ENCODE measurements at regions not wholly inside any gene's neighbourhood (a gene's known extent, or its start where the extent isn't known, plus 50 kb on each side); places are given as distances from the start of the nearest gene placed in this dataset.
"Not testable (repeated sequence)": the region's sequence is repeated elsewhere in the genome, so short reads cannot be mapped to it uniquely, and the experiment has no call there.

DNA sequence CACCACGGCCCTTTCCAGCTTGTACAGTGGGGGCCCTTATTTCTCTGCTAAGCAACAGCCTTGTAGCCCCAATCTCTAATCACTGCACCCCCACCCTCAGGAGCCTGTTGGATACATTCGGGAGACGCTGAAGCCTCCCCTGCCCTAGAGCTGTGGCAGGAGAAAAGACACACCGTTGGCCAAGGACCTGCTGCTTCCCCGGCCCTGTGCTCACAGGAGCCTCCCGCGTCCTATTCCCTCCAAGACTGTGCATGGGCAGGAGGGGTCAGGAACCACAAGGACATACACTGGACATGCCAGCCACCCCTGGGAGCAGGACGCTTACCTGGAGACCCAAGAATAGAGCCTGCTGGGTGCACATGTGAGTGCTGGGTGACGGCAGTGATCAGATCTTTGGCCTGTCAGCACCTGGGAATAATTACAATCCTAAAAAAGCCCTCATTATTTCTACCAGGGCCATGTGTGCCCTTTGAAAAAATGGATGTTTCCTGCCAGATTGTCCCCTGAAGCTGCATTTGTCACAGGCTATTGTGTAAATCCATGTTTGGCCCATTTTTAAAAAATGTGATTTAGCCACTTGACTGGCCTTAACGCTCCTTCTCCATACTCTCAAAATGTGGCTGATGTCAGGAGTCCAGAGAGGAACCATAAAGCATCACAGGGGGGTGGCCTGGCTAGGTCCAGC, 590.6 kb downstream of the MATN1 start:
- DNase-seq, result no peak

- not testable (repeated sequence) for DNase-seq
These were observed 592.8 kb downstream of the MATN1 start for GRCh38 chr1:30130566-30130965.

DNA sequence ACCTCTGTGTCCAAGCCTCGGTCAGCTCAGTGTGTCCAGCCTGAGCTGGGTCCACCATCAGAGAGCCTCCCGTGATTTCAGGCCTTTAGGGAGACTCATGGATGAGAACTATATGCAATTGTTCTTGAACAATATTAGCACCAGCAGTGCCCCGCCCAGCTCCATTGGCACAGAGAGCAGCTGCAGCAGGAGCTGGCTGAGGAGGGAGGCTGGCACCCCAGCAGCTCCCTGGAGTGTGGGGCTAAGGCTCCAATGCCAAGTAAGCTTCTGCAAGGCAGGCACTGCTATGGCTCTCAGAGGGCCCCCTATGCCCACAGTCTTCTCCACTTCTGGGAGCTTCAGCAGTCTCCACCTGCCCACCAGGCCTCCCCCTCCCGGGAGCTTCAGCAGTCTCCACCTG, 593.3 kb downstream of the MATN1 start:
- DNase-seq, result no peak

DNA sequence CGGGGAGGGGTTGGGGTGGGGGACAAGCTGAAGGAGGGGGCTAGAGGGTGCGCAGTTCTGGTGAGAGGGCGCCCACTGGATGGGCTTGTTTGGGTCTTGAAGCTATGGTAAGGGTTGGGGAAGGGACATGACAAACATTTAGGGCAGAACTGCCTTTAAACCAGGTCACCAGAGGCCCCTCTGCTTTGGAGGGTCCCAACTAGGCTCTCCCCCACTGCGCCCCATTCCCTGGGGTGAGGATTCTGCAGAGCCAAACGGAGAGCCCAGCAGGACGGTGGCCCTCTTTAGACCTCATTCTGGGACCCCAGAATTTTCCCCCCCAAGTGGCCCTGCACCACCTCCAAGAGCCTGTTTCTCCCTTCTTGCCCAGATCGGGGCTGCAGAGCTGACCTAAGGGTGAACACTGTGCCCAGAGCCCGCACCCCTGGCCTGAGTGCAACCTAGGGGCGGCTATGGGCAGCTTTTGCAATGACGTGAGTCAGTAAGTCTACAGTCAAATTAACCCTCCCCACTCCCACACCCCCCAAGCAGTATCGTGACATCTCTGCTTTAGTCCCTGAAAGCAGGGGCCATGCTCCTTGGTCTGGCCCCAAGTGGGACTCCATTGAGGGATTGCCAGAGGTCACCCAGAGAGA, 593.8 kb downstream of the MATN1 start:
- DNase-seq, result no peak

- DNase-seq, result no peak
These were observed 594.4 kb downstream of the MATN1 start for GRCh38 chr1:30129001-30129408.

DNA sequence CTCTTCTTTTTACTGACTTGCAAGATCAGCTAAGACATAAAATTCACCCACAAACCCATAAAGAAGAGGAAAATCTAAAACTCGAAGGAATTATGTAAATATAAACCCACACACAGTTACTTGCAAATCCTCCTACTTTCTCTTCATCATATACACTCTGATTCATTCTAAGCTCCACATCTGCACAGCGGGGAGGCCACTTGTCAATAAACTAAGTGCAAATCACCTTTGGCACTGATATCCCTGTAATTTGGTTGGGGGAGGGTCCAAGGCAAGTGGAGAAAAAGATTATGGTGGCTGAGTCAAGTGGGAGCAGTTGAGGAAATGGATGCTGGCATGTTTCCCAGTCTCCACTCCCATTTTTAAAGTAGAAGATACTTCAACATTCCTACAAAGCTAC, 596.5 kb downstream of the MATN1 start:
- DNase-seq, result no peak

GRCh38 chr1:30125821-30126170, 597.6 kb downstream of the MATN1 start:
- DNase-seq, result no peak

GRCh38 chr1:30125021-30125820, 598.2 kb downstream of the MATN1 start:
- DNase-seq, result no peak

DNA sequence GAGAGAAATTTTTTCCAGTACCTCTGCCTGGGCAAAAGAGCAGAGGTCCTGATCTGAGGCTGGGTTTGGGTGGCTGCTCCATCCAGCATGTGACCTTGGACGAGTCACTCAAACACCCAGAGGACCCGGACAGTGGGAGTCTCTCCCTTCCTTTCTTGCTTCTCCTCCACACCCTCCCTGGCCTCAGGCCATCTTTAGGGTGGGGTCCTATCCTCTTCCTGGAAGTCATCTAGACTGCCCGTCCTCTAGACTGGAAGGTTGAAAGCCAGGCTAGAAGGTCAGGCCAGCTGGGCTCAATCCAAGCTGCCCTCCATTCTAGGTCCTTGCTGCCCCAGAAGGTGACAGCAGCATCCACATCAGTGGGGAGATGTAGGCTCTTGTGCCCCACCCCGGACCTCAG, 599.5 kb downstream of the MATN1 start:
- DNase-seq, result no peak

DNA sequence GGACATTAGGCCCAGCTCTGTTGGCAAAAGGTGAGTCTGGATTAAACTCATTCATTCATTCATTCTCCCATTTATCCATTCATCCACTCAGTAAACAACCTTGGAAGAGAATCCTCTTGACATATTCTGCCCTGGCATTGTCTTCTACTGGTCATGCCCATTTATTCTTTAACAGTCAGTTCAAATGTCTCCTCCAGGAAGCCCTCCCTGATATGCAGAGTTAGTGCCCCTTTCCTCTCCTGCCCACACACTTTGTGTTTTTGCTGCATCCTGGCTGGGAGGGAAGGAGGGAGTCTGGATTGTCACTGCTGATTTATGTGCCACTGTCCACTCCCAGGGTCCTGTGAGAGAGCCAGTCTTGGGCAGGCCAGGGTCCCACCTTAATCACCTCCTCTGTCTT, 600.3 kb downstream of the MATN1 start:
- no peak for DNase-seq

DNA sequence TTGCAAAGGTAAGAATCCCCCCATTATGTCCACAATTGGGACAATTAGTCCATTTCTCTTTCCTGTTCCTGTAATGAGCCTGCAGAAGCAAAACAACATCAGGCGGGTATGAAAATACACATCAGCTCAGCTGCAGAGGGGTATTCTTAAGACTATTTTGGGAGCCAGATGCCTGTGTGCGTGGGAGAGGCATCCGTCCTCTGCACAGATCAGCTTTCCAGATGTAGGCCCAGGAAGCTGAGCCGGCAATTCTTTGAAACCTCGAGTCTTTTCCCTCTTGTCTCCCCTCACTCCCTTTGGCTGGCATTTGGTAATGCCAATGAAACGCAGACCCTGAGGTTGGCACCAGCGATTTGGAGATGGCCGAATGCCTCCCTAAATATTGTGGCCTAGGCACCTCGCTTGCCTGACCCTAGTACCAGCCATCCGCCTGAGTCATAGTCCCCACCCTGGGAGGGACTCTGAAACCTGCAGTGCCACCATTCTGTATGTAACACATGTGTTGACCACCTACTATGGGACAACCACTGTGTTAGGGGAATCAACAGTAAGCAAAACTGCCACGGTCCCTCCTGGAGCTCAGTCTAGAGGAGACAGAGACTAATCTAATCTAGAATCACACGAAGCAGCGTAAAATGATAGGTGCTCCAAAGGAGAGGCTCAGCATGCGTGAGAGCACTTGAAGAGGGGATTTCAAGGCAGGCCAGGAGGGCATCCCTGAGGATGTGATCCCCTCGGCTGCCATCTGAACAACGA, 603.0 kb downstream of the MATN1 start:
- DNase-seq, result no peak

DNA sequence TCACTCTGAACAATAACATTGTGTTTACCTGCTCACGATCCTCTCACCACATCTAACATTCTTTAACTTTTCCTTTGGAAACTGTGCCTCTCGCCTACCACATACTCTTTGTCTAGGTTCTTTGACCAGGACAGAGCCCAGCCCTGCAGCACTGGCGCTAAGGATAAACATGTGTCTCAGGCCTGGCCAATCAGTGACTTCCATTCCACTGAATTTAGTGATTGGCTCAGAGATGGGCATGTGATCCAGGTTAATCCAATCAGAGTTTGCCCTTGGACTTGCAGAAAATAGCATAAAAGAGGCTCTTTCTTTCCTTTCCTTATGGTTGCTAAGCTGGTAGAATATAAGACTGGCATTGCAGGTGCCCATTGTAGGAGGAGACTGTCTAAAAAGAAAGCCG, 605.7 kb downstream of the MATN1 start:
- no peak for DNase-seq

GRCh38 chr1:30111431-30111830, 612.0 kb downstream of the MATN1 start:
- DNase-seq, result peak; percentile 34 to 45

- DNase-seq, result no peak
These were observed 612.5 kb downstream of the MATN1 start for GRCh38 chr1:30110846-30111245.

DNA sequence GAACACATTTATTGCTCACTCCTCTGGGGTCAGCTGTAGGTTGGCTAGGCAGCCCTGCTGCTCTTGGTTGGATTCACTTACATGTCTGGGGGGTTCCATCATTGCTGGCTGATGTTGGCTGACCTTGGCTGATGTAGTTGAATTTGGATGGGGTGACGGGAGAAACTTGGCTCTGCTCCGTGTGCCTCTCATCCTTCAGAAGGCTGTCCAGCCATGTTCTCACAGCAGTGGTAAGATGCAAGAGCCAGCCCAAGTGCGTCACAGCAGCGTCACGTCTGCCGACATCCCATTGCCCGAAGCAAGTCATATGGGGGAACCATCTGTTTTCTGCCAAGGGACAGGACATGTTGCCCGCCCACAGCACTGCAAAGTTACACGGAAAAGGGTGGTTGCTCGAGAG, 613.5 kb downstream of the MATN1 start:
- no peak for DNase-seq

DNA sequence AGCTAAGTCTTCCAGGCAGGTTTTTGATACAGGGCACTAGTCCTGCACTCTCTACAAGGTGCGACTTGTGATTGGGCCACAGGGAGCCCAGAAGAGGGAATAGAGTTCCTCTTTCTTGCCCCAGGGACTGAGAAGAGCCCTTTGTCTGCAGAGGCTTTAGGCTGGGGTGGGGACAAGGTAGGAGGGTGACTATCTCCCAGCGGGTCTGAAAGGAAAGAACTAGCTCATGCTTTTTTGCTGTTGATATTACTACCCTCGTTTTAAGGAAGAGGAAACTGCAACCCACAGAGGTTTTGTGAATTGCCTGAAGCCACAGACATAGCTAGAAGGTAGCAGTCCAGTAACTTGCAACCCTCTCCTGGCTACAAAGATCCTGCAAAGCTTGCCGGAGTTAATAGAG, 615.2 kb downstream of the MATN1 start:
- DNase-seq, result no peak

DNA sequence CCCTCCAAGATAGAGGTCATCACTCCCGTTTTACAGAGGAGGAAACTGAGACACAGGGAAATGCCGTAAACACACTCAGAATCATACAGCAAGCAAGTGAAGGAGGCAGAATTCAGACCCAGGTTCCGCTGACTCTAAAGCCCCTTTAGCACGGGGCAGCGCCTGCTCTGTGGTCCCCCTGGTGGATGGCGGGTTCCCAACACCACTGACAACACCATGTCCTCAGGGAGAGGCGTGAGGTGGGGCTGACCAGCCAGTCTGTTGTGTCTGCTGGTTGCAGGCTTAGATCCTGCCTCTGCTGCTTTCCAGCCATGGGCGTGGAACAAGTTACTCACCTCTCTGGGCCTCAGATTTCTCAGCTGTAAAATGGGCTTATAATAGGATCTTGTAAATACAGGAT, 617.3 kb downstream of the MATN1 start:
- DNase-seq, result peak in 1 of 2 experiments; percentile 24

- DNase-seq, result no peak
These were observed 618.8 kb downstream of the MATN1 start for GRCh38 chr1:30104551-30104950.

GRCh38 chr1:30103708-30104411, 619.5 kb downstream of the MATN1 start:
- no peak for DNase-seq

GRCh38 chr1:30102605-30103004, 620.8 kb downstream of the MATN1 start:
- DNase-seq, result no peak

GRCh38 chr1:30101487-30102227, 621.7 kb downstream of the MATN1 start:
- DNase-seq, result no peak

DNA sequence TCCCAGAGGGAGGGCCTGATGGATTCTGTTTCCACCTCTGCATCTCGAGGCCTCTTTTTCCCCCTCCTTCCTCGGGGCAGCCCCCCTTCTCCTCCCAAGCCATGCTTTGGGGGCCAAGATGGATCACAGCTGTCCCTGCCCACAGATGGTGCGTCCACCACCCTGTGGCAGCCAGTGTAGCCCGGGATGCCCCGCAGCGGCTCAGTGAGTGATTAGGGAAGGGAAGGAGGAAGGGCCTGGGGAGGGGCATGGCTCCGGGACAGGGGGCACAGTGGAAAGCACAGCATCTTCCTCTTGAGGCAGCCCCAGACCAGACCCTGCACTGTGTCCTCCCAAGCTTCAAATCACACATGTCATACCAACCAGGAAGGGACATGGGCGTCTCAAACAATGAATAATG, 622.4 kb downstream of the MATN1 start:
- no peak for DNase-seq

Measured in activated T-cell treated with anti-CD3 and anti-CD28 coated beads, Interleukin-2, amount 50 U/mL, for 48 hours (primary cell).